ENCODE measurements at regions not wholly inside any gene's neighbourhood (a gene's known extent, or its start where the extent isn't known, plus 50 kb on each side); places are given as distances from the start of the nearest gene placed in this dataset.

- no peak for DNase-seq
- intact Hi-C loops (cut with micrococcal nuclease), result no loop called here
- Histone ChIP-seq H3K4me1 (no peaks in the 10 kb centered on the region), H3K27me3 (ENCODE audit: low read depth) (no peaks in the 10 kb centered on the region), H3K4me3 (no peak overlapping the region), H3K36me3 (no peaks in the 10 kb centered on the region), H3K9me3 (replicated peaks) (peaks cover 61% of the 10 kb centered on the region), H3K27ac (replicated peaks) (no peak overlapping the region)
- no peak for TF ChIP-seq CTCF (IDR thresholded peaks at IDR 0.05; ENCODE audit: borderline replicate concordance)
Measured at GRCh38 chr16:72332926-72333325, 161.0 kb upstream of the PMFBP1 start.

GRCh38 chr16:72324578-72324977, 152.6 kb upstream of the PMFBP1 start:
- Histone ChIP-seq H3K4me1 (no peaks in the 10 kb centered on the region), H3K4me3 (no peak overlapping the region), H3K36me3 (no peaks in the 10 kb centered on the region), H3K27me3 (ENCODE audit: low read depth) (no peaks in the 10 kb centered on the region), H3K27ac (replicated peaks) (no peak overlapping the region), H3K9me3 (replicated peaks) (peaks cover 49% of the 10 kb centered on the region)
- TF ChIP-seq CTCF (IDR thresholded peaks at IDR 0.05; ENCODE audit: borderline replicate concordance), result no peak
- no peak for DNase-seq
- intact Hi-C loops (cut with micrococcal nuclease), result no loop called here

GRCh38 chr16:72317446-72317845, 145.5 kb upstream of the PMFBP1 start:
- intact Hi-C loops (cut with micrococcal nuclease), result no loop called here
- Histone ChIP-seq H3K4me1 (no peaks in the 10 kb centered on the region), H3K4me3 (no peak overlapping the region), H3K27me3 (ENCODE audit: low read depth) (no peaks in the 10 kb centered on the region), H3K9me3 (replicated peaks) (peaks cover 11% of the 10 kb centered on the region), H3K36me3 (no peaks in the 10 kb centered on the region), H3K27ac (replicated peaks) (no peak overlapping the region)
- no peak for TF ChIP-seq CTCF (IDR thresholded peaks at IDR 0.05; ENCODE audit: borderline replicate concordance)
- DNase-seq, result no peak

- no peak for TF ChIP-seq CTCF (IDR thresholded peaks at IDR 0.05; ENCODE audit: borderline replicate concordance)
- no peaks in the 10 kb centered on the region for H3K27me3 ChIP-seq (ENCODE audit: low read depth)
- H3K9me3 ChIP-seq (replicated peaks), result peaks cover 10% of the 10 kb centered on the region
- no peaks in the 10 kb centered on the region for H3K4me1 ChIP-seq
- no peaks in the 10 kb centered on the region for H3K36me3 ChIP-seq
- DNase-seq, result no peak
- intact Hi-C loops (cut with micrococcal nuclease), result no loop called here
- no peak overlapping the region for H3K4me3 ChIP-seq
- H3K27ac ChIP-seq (replicated peaks), result no peak overlapping the region
Measured at GRCh38 chr16:72313903-72314302, 141.9 kb upstream of the PMFBP1 start.

- Histone ChIP-seq H3K4me3 (no peak overlapping the region), H3K4me1 (no peaks in the 10 kb centered on the region), H3K27ac (replicated peaks) (no peak overlapping the region), H3K27me3 (ENCODE audit: low read depth) (no peaks in the 10 kb centered on the region), H3K36me3 (no peaks in the 10 kb centered on the region), H3K9me3 (replicated peaks) (peaks cover 21% of the 10 kb centered on the region)
- intact Hi-C loops (cut with micrococcal nuclease), result no loop called here
- DNase-seq, result no peak
- TF ChIP-seq CTCF (IDR thresholded peaks at IDR 0.05; ENCODE audit: borderline replicate concordance), result no peak
Measured at GRCh38 chr16:72312828-72313227, 140.9 kb upstream of the PMFBP1 start.

GRCh38 chr16:72311426-72311825, 139.5 kb upstream of the PMFBP1 start:
- no peak overlapping the region for H3K27ac ChIP-seq (replicated peaks)
- H3K4me3 ChIP-seq, result no peak overlapping the region
- TF ChIP-seq CTCF (IDR thresholded peaks at IDR 0.05; ENCODE audit: borderline replicate concordance), result no peak
- no peaks in the 10 kb centered on the region for H3K27me3 ChIP-seq (ENCODE audit: low read depth)
- H3K4me1 ChIP-seq, result no peaks in the 10 kb centered on the region
- no peaks in the 10 kb centered on the region for H3K36me3 ChIP-seq
- intact Hi-C loops (cut with micrococcal nuclease), result no loop called here
- H3K9me3 ChIP-seq (replicated peaks), result peaks cover 23% of the 10 kb centered on the region
- no peak for DNase-seq

Measured in left ventricle myocardium inferior (tissue), 1 donor.